Panc1 (cell line): ENCODE measurements at regions not wholly inside any gene's neighbourhood (a gene's known extent, or its start where the extent isn't known, plus 50 kb on each side); places are given as distances from the start of the nearest gene placed in this dataset.

Experiments used
- ATAC-seq: fragments of 200-7000 bp; cut with Tn5 transposase; 2 replicates; pipeline ENCODE4 v1.9.1; 2020; ENCODE audit warnings: mild to moderate bottlenecking, moderate library complexity
- BruUV-seq: library from RNA; stranded (reverse); fragments of 400-500 nt; replicated peaks from 2 replicates; lab custom pipeline; 2021; lab: Mats Ljungman, UMichigan
- CTCF ChIA-PET: fragments of 300-600 bp; sonication (Branson Sonifier 250); formaldehyde crosslinking; loops from one replicate; lab custom pipeline; 2022; ENCODE audit warnings: antibody characterized with exemption; lab: Charles Lee
- POLR2A ChIA-PET: fragments of 300-600 bp; sonication (Branson Sonifier 250); formaldehyde crosslinking; loops from one replicate; lab custom pipeline; 2022; ENCODE audit warnings: antibody characterized with exemption; lab: Charles Lee
- DNase-seq: peaks from one replicate; pipeline ENCODE4 v3.0.0-alpha.2; 2010; ENCODE audit warnings: low read depth, low spot score
- H3K27ac ChIP-seq: 2 replicates; pipeline ENCODE4 v1.5.1; 2011; ENCODE audit warnings: mild to moderate bottlenecking, low read length, inconsistent platforms
- H3K27me3 ChIP-seq: fragments of 200-500 bp; sonication (Bioruptor generic); 2 replicates; pipeline ENCODE4 v1.6.0; 2014; ENCODE audit warnings: low read length, inconsistent platforms; ENCODE audit not compliant: control insufficient read depth, insufficient read depth
- H3K36me3 ChIP-seq: fragments of 200-500 bp; sonication (Bioruptor generic); 2 replicates; pipeline ENCODE4 v1.5.1; 2014; ENCODE audit warnings: inconsistent platforms, mild to moderate bottlenecking, low read length, moderate library complexity; ENCODE audit not compliant: control insufficient read depth, insufficient read depth
- H3K4me1 ChIP-seq: 2 replicates; pipeline ENCODE4 v1.5.1; 2011; ENCODE audit warnings: inconsistent platforms, mild to moderate bottlenecking, low read length, moderate library complexity; ENCODE audit not compliant: control insufficient read depth, insufficient read depth
- H3K4me3 ChIP-seq, 2 experiments: 2 replicates each; pipeline ENCODE4 v1.5.1; 2011 to 2012; ENCODE audit warnings: low read depth in 2 of 2, low read length in 2 of 2, mild to moderate bottlenecking in 2 of 2, inconsistent platforms in 1 of 2, moderate library complexity in 1 of 2
- H3K9me3 ChIP-seq: fragments of 200-500 bp; sonication (Bioruptor generic); 2 replicates; pipeline ENCODE4 v1.5.1; 2014; ENCODE audit warnings: low read depth, mild to moderate bottlenecking, inconsistent platforms, low read length, moderate library complexity; ENCODE audit not compliant: control insufficient read depth, insufficient read depth
- CTCF ChIP-seq: fragments of 450-650 bp; IDR thresholded peaks from 2 replicates; pipeline ENCODE4 v1.5.1; 2017; ENCODE audit warnings: mild to moderate bottlenecking
- POLR2AphosphoS5 ChIP-seq: IDR thresholded peaks from 2 replicates; pipeline ENCODE4 v1.6.1; 2012; ENCODE audit warnings: mild to moderate bottlenecking, low read depth, low read length, moderate library complexity
- SIN3A ChIP-seq: IDR thresholded peaks from 2 replicates; pipeline ENCODE4 v1.6.1; 2012; ENCODE audit warnings: low read depth, mild to moderate bottlenecking, low read length, moderate library complexity, borderline replicate concordance; ENCODE audit not compliant: insufficient read depth
- TCF7L2 ChIP-seq: IDR thresholded peaks from 2 replicates; pipeline ENCODE4 v1.6.1; 2011; ENCODE audit warnings: mild to moderate bottlenecking, low read depth, low read length, inconsistent platforms
- in situ Hi-C: cut with HindIII; loops from 2 replicates; pipeline ENCODE4 v1.10.0; 2016; ENCODE audit warnings: low sequenced_read_pairs, low pct_unique_long_range_greater_than_20kb
- intact Hi-C: fragments of 100-400 bp; cut with micrococcal nuclease; formaldehyde crosslinking; loops from one replicate; pipeline ENCODE4 v1.10.0; 2022; ENCODE audit not compliant: unreplicated experiment
- TF ChIP-seq, protein P1 (sequence below), 2 experiments: IDR thresholded peaks; 2 replicates each; pipeline ENCODE4 v1.6.1; 2011 to 2012; ENCODE audit warnings: low read depth in 2 of 2, control low read depth in 1 of 2, low read length in 1 of 2, mild to moderate bottlenecking in 1 of 2, moderate library complexity in 1 of 2; ENCODE audit not compliant: insufficient read depth in 1 of 2

DNA sequence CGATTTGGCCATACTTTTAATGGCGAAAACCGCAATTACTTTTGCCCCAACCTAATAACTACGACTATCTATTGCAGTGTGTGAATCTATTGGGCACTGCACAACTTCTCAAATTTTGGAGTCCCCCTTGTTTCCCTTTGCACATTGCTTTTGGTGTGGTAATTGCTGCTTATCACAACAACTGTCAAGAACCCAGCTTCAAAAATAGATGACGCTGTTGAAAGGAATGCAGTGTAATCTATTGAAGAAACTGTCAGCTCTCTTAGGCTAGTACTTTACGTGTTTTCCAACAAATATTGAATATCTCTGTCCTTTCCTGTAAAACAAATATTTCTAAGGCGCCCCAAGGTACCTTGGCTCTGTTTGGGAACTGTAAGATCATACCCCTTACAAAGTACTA, 222.8 kb upstream of the UBE2E2 start:
- TF ChIP-seq CTCF (no peak), TCF7L2 (no peak), POLR2AphosphoS5 (no peak), SIN3A (no peak)
- TF ChIP-seq, protein P1, sequence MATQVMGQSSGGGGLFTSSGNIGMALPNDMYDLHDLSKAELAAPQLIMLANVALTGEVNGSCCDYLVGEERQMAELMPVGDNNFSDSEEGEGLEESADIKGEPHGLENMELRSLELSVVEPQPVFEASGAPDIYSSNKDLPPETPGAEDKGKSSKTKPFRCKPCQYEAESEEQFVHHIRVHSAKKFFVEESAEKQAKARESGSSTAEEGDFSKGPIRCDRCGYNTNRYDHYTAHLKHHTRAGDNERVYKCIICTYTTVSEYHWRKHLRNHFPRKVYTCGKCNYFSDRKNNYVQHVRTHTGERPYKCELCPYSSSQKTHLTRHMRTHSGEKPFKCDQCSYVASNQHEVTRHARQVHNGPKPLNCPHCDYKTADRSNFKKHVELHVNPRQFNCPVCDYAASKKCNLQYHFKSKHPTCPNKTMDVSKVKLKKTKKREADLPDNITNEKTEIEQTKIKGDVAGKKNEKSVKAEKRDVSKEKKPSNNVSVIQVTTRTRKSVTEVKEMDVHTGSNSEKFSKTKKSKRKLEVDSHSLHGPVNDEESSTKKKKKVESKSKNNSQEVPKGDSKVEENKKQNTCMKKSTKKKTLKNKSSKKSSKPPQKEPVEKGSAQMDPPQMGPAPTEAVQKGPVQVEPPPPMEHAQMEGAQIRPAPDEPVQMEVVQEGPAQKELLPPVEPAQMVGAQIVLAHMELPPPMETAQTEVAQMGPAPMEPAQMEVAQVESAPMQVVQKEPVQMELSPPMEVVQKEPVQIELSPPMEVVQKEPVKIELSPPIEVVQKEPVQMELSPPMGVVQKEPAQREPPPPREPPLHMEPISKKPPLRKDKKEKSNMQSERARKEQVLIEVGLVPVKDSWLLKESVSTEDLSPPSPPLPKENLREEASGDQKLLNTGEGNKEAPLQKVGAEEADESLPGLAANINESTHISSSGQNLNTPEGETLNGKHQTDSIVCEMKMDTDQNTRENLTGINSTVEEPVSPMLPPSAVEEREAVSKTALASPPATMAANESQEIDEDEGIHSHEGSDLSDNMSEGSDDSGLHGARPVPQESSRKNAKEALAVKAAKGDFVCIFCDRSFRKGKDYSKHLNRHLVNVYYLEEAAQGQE (IDR thresholded peaks at IDR 0.05; ENCODE audit: insufficient read depth in 1 of 2, low read depth in 2 of 2, low read length in 1 of 2): no peak
- ChIA-PET CTCF (no interaction called here), POLR2A (no interaction called here)
- BruUV-seq: no TSS peak
- Histone ChIP-seq H3K27me3 (no peaks in the 10 kb centered on the region), H3K36me3 (no peaks in the 10 kb centered on the region), H3K9me3 (no peaks in the 10 kb centered on the region), H3K27ac (no peak overlapping the region), H3K4me1 (no peaks in the 10 kb centered on the region), H3K4me3 (no peak overlapping the region)
- in situ Hi-C loops (no loop called here), intact Hi-C loops (no loop called here)
- DNase-seq (no peak), ATAC-seq (no peak)

GRCh38 chr3:22981166-22981565, 222.0 kb upstream of the UBE2E2 start:
- H3K9me3 ChIP-seq: no peaks in the 10 kb centered on the region
- H3K4me1 ChIP-seq: no peaks in the 10 kb centered on the region
- H3K4me3 ChIP-seq: no peak overlapping the region
- DNase-seq (no peak), ATAC-seq (no peak)
- CTCF ChIA-PET: no interaction called here
- BruUV-seq: no TSS peak
- H3K27me3 ChIP-seq: no peaks in the 10 kb centered on the region
- in situ Hi-C loops (no loop called here), intact Hi-C loops (no loop called here)
- POLR2A ChIA-PET: no interaction called here
- TF ChIP-seq SIN3A (no peak), CTCF (no peak), TCF7L2 (no peak), POLR2AphosphoS5 (no peak)
- TF ChIP-seq, protein P1 (IDR thresholded peaks at IDR 0.05; ENCODE audit: insufficient read depth in 1 of 2, low read depth in 2 of 2, low read length in 1 of 2): no peak
- no peak overlapping the region for H3K27ac ChIP-seq
- no peaks in the 10 kb centered on the region for H3K36me3 ChIP-seq
